Lung (tissue), 11 donors: ENCODE measurements at regions not wholly inside any gene's neighbourhood (a gene's known extent, or its start where the extent isn't known, plus 50 kb on each side); places are given as distances from the start of the nearest gene placed in this dataset.
"Not testable (repeated sequence)": the region's sequence is repeated elsewhere in the genome, so short reads cannot be mapped to it uniquely, and the experiment has no call there.

ENCODE experiments used
- ATAC-seq: fragments of 200-7000 bp; cut with Tn5 transposase; one replicate; pipeline ENCODE4 v1.9.1; 2020; ENCODE audit warnings: moderate number of reproducible peaks; ENCODE audit not compliant: insufficient read depth, low FRiP score
- DNase-seq, 3 donors: peaks; one replicate each; pipeline ENCODE4 v3.0.0-alpha.2; 2013 to 2017
- H3K27ac ChIP-seq, 2 donors: one replicate each; pipeline ENCODE4 v1.5.1; 2013; ENCODE audit warnings: mild to moderate bottlenecking in 2 of 2, moderate library complexity in 2 of 2, control low read depth in 1 of 2, inconsistent platforms in 1 of 2, low read depth in 1 of 2, low read length in 1 of 2
- H3K27me3 ChIP-seq, 3 donors: one replicate each; pipeline ENCODE4 v1.5.1; 2013; ENCODE audit warnings: low read length in 2 of 3; ENCODE audit not compliant: control insufficient read depth in 3 of 3, insufficient read depth in 3 of 3
- H3K36me3 ChIP-seq, 4 donors: one replicate each; pipeline ENCODE4 v1.5.1; 2013; ENCODE audit warnings: low read length in 4 of 4, mild to moderate bottlenecking in 1 of 4, moderate library complexity in 1 of 4; ENCODE audit not compliant: control insufficient read depth in 4 of 4, insufficient read depth in 4 of 4
- H3K4me1 ChIP-seq, 5 donors: one replicate each; pipeline ENCODE4 v1.5.1; 2013; ENCODE audit warnings: low read length in 5 of 5, mild to moderate bottlenecking in 2 of 5, moderate library complexity in 1 of 5; ENCODE audit not compliant: control insufficient read depth in 5 of 5, insufficient read depth in 5 of 5
- H3K4me3 ChIP-seq: one replicate; pipeline ENCODE4 v1.5.1; 2013; ENCODE audit warnings: mild to moderate bottlenecking, control low read depth, moderate library complexity
- H3K9ac ChIP-seq, 2 donors: one replicate each; pipeline ENCODE4 v1.5.1; 2013; ENCODE audit warnings: low read length in 2 of 2, control low read depth in 1 of 2; ENCODE audit not compliant: insufficient read depth in 1 of 2
- H3K9me3 ChIP-seq, 4 donors: one replicate each; pipeline ENCODE4 v1.5.1; 2013; ENCODE audit warnings: low read length in 3 of 4, mild to moderate bottlenecking in 1 of 4, moderate library complexity in 1 of 4; ENCODE audit not compliant: control insufficient read depth in 4 of 4, insufficient read depth in 3 of 4
- WGBS, 2 donors: extraction: QIAGEN DNeasy Blood & Tissue Kit; methylation state at CpG; one replicate each; pipeline ENCODE4 v1.1.7; 2013; 5-methylcytosine and 5-hydroxymethylcytosine counted together
- TF ChIP-seq, protein P1 (sequence below): IDR thresholded peaks from 2 replicates; pipeline ENCODE4 v1.5.1; 2012; ENCODE audit warnings: mild to moderate bottlenecking; ENCODE audit errors: control extremely low read depth, extremely low read depth
- donor health status: control.
- donor health status: control.
- donor health status: Bipolar disorder and iron deficiency.
- donor health status: healthy.
- donor health status: DM: yes; HTN: yes; CAD: no.

DNA sequence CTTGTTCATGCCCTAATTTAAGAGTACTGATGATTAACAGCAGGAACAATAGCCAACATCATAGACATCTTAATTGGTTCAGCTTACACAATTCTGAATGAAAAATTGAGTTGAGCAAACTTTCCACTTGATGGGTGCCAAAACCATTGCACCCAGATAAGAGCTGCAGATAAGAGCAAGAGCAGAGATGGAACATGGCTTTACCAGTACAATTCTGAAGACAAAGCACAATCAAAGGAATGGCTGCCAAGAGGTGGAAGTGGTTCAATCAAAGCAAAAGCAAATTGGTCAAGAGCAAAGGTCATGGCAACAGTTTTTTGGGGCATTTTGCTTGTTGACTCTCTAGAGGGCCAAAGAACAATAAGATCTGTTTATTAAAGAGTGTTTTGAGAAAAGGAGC, 65.6 kb upstream of the ATP5MC3 start:
- DNase-seq = no peak
- no peaks in the 10 kb centered on the region for H3K36me3 ChIP-seq
- H3K4me3 ChIP-seq = no peak overlapping the region
- no peaks in the 10 kb centered on the region for H3K27me3 ChIP-seq
- H3K9me3 ChIP-seq = no peaks in the 10 kb centered on the region
- no peak for ATAC-seq
- H3K4me1 ChIP-seq = peaks cover 0 to 6% (median 0%) of the 10 kb centered on the region in 5 donors
- H3K27ac ChIP-seq = no peak overlapping the region
- TF ChIP-seq, protein P1, sequence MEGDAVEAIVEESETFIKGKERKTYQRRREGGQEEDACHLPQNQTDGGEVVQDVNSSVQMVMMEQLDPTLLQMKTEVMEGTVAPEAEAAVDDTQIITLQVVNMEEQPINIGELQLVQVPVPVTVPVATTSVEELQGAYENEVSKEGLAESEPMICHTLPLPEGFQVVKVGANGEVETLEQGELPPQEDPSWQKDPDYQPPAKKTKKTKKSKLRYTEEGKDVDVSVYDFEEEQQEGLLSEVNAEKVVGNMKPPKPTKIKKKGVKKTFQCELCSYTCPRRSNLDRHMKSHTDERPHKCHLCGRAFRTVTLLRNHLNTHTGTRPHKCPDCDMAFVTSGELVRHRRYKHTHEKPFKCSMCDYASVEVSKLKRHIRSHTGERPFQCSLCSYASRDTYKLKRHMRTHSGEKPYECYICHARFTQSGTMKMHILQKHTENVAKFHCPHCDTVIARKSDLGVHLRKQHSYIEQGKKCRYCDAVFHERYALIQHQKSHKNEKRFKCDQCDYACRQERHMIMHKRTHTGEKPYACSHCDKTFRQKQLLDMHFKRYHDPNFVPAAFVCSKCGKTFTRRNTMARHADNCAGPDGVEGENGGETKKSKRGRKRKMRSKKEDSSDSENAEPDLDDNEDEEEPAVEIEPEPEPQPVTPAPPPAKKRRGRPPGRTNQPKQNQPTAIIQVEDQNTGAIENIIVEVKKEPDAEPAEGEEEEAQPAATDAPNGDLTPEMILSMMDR = no peak
- no peak overlapping the region for H3K9ac ChIP-seq

DNA sequence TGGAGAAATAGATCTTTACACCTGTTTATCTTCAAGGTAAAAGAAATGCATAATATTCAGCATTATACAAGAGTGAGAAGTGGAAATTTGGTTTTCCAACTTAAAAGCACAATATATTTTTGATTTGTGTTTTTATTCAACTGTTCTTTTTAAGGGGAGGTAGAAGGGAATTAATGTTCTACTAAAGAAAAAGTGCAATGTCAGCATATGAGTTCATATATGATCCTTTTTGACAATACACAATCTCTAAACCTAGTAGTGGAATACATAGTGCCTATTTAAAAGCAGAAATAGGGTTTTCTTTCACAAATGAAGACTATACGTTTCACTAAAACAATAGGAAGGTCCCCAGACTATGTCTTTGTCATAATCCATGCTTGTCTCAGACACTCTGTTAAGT, 63.2 kb upstream of the ATP5MC3 start:
- Histone ChIP-seq H3K4me3 (no peak overlapping the region), H3K9me3 (peaks cover 0 to 3% (median 0%) of the 10 kb centered on the region in 4 donors), H3K36me3 (no peaks in the 10 kb centered on the region), H3K27ac (no peak overlapping the region), H3K9ac (no peak overlapping the region), H3K27me3 (no peaks in the 10 kb centered on the region), H3K4me1 (peaks cover 0 to 10% (median 0%) of the 10 kb centered on the region in 5 donors)
- TF ChIP-seq, protein P1 = no peak
- no peak for DNase-seq
- no peak for ATAC-seq
- 72 to 92% methylated on average over 1 of the region's 1 CpG for WGBS, 2 donors

DNA sequence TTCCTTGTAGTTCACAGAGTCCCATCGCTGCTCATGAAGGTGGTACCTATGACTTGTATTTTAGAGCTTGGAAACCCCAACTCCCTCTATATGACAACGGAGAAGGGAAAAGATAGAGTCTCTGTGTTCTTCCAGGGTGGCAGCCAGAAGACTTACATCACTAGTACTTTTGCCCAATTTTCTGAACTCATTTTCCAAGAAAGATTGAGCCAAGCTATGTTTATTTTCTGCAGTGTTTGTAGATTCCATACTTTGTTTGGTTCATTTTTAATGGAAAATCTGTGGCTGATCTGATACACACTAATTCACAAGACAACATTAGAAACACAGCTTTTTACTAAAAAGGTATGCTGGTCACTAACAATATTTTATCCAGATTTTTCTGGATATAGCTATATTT, 60.2 kb upstream of the ATP5MC3 start:
- ATAC-seq (no peak), DNase-seq (peak in 2 of 3 donors; percentile 58 to 67)
- WGBS, 2 donors = 79 to 91% methylated on average over 2 of the region's 2 CpGs

DNA sequence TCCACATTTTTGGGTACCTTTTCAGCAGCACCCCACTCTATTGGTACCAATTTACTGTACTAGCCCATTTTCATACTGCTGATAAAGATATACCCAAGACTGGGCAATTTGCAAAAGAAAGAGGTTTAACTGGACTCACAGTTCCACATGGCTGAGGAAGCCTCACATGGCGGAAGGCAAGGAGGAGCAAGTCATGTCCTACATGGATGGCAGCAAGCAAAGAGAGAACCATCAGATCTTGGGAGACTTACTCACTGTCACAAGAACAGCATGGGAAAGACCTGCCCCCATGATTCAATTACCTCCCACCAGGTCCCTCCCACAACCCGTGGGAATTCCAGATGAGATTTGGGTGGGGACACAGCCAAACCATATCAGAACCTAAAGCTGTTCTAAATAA, 58.5 kb upstream of the ATP5MC3 start:
- not testable (repeated sequence) for ATAC-seq, H3K4me3 ChIP-seq, H3K36me3 ChIP-seq, H3K27me3 ChIP-seq, DNase-seq, H3K9me3 ChIP-seq, H3K4me1 ChIP-seq, H3K27ac ChIP-seq, H3K9ac ChIP-seq
- 95 to 98% methylated on average over 2 of the region's 2 CpGs for WGBS, 2 donors

More for the DNA sequence above, 60.2 kb upstream of the ATP5MC3 start:
- no peak overlapping the region for H3K27ac ChIP-seq
- H3K36me3 ChIP-seq = no peaks in the 10 kb centered on the region
- no peak overlapping the region for H3K4me3 ChIP-seq
- H3K27me3 ChIP-seq = no peaks in the 10 kb centered on the region
- H3K4me1 ChIP-seq = peaks cover 0 to 6% (median 0%) of the 10 kb centered on the region in 5 donors
- no peak overlapping the region for H3K9ac ChIP-seq
- H3K9me3 ChIP-seq = peaks cover 0 to 9% (median 1%) of the 10 kb centered on the region in 4 donors
- TF ChIP-seq, protein P1 = no peak
